ENCODE measurements at regions not wholly inside any gene's neighbourhood (a gene's known extent, or its start where the extent isn't known, plus 50 kb on each side); places are given as distances from the start of the nearest gene placed in this dataset.

- H3K4me3 ChIP-seq (ENCODE audit: low read depth, low read length), result no peak overlapping the region
- in situ Hi-C loops (cut with HindIII; ENCODE audit: low sequenced_read_pairs), result no loop called here
- DNase-seq (ENCODE audit: low read depth), result no peak
- TF ChIP-seq, protein P1, sequence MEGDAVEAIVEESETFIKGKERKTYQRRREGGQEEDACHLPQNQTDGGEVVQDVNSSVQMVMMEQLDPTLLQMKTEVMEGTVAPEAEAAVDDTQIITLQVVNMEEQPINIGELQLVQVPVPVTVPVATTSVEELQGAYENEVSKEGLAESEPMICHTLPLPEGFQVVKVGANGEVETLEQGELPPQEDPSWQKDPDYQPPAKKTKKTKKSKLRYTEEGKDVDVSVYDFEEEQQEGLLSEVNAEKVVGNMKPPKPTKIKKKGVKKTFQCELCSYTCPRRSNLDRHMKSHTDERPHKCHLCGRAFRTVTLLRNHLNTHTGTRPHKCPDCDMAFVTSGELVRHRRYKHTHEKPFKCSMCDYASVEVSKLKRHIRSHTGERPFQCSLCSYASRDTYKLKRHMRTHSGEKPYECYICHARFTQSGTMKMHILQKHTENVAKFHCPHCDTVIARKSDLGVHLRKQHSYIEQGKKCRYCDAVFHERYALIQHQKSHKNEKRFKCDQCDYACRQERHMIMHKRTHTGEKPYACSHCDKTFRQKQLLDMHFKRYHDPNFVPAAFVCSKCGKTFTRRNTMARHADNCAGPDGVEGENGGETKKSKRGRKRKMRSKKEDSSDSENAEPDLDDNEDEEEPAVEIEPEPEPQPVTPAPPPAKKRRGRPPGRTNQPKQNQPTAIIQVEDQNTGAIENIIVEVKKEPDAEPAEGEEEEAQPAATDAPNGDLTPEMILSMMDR (IDR thresholded peaks at IDR 0.05; ENCODE audit: low read depth, low read length, missing control alignments), result no peak
Observed at GRCh38 chr6:95786802-95787201, 209.5 kb downstream of the MANEA start.

DNA sequence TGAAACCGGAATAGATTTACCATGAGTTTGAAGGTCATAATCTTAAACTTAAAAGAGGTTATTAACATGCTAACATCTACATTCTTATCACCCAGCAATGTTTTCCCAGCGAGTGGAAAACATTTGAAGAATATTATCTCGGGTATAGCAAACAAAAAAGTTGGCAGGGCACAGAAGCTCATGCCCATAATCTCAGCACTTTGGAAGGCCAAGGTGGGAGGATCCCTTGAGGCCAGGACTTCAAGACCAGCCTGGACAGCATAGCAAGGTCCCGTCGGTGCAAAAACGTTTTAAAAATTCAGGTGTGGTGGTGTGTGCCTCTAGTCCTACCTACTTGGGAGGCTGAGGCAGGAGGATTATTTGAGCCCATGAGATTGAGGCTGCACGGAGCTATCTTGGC lies 213.5 kb downstream of the MANEA start:
- in situ Hi-C loops (cut with HindIII; ENCODE audit: low sequenced_read_pairs), result no loop called here
- TF ChIP-seq, protein P1 (IDR thresholded peaks at IDR 0.05; ENCODE audit: low read depth, low read length, missing control alignments), result no peak
- no peak for DNase-seq (ENCODE audit: low read depth)
- H3K4me3 ChIP-seq (ENCODE audit: low read depth, low read length), result no peak overlapping the region

DNA sequence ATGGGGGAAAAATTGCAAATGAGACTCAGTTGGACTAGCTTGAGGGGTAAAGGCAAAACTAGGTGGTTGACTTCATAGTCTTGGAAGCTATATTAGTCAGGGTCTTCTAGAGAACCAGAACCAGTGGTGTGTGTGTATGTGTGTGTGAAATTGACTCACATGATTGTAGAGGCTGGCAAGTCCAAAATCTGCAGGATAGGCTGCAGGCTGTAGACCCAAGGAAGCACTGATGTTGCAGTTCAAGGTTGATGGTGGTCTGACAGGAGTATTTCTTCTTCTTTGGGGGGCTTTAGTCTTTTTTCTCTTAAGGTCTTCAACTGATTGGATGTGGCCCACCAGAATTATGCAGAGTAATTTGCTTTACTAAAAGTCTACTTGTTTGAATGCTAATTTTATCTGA lies 217.4 kb downstream of the MANEA start:
- no peak overlapping the region for H3K4me3 ChIP-seq (ENCODE audit: low read depth, low read length)
- TF ChIP-seq, protein P1 (IDR thresholded peaks at IDR 0.05; ENCODE audit: low read depth, low read length, missing control alignments), result no peak
- DNase-seq (ENCODE audit: low read depth), result no peak
- in situ Hi-C loops (cut with HindIII; ENCODE audit: low sequenced_read_pairs), result no loop called here

DNA sequence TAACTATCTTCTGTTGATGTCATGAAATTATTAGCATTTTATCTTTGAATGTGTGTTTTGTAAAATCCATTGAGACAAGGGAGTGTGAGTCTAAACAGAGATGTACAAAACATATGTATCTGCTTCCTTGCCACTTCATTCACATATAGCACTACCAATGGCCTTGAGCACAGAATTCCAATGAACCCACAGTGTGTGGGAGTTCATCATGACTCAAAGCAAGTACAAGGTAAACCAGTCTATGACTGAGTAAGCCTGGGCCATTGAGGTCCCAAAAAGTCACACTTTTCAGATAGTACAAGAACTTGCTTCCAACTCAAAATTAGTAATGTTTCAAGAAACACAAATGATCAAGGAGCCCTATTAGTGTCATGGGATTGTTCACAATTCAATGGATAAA lies 218.6 kb downstream of the MANEA start:
- no peak for DNase-seq (ENCODE audit: low read depth)

GRCh38 chr6:95797054-95797453 lies 218.7 kb upstream of the FUT9 start:
- DNase-seq (ENCODE audit: low read depth), result no peak
- no peak overlapping the region for H3K4me3 ChIP-seq (ENCODE audit: low read depth, low read length)
- in situ Hi-C loops (cut with HindIII; ENCODE audit: low sequenced_read_pairs), result no loop called here
- TF ChIP-seq, protein P1 (IDR thresholded peaks at IDR 0.05; ENCODE audit: low read depth, low read length, missing control alignments), result no peak

More for the DNA sequence above, 218.6 kb downstream of the MANEA start:
- H3K4me3 ChIP-seq (ENCODE audit: low read depth, low read length), result no peak overlapping the region
- in situ Hi-C loops (cut with HindIII; ENCODE audit: low sequenced_read_pairs), result no loop called here
- TF ChIP-seq, protein P1 (IDR thresholded peaks at IDR 0.05; ENCODE audit: low read depth, low read length, missing control alignments), result no peak

- H3K4me3 ChIP-seq (ENCODE audit: low read depth, low read length), result no peak overlapping the region
- DNase-seq (ENCODE audit: low read depth), result no peak
- TF ChIP-seq, protein P1 (IDR thresholded peaks at IDR 0.05; ENCODE audit: low read depth, low read length, missing control alignments), result no peak
- in situ Hi-C loops (cut with HindIII; ENCODE audit: low sequenced_read_pairs), result no loop called here
Observed at GRCh38 chr6:95802978-95803377, 212.8 kb upstream of the FUT9 start.

DNA sequence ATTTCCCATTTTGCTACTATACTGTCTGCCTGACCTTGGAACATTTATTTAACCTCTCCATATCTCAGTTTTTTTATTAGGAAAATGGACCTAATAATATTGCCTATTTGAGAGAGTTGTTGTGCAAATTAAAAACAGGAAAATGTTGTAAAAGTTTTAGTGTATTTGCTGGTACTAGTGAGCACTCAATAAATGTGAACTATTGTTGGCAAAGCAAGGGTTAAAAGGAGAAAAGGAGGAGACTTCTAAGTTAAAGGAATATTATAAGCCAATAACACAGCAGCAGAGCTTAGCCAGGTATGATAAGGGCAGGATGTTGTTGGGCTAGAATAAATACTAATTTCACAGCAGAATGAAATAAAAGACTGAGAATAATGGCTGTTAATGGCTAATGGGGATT lies 211.9 kb upstream of the FUT9 start:
- no peak for DNase-seq (ENCODE audit: low read depth)
- TF ChIP-seq, protein P1 (IDR thresholded peaks at IDR 0.05; ENCODE audit: low read depth, low read length, missing control alignments), result no peak
- in situ Hi-C loops (cut with HindIII; ENCODE audit: low sequenced_read_pairs), result no loop called here
- no peak overlapping the region for H3K4me3 ChIP-seq (ENCODE audit: low read depth, low read length)

Measured in astrocyte of the cerebellum (primary cell).